Amniotic stem cell (primary cell): ENCODE measurements at regions not wholly inside any gene's neighbourhood (a gene's known extent, or its start where the extent isn't known, plus 50 kb on each side); places are given as distances from the start of the nearest gene placed in this dataset.

ENCODE experiments used
- DNase-seq: peaks from one replicate; lab custom pipeline; 2025; lab: John Stamatoyannopoulos, UW

GRCh38 chr2:104321116-104321795 lies 532.7 kb upstream of the POU3F3 start:
- DNase-seq, result no peak

GRCh38 chr2:104321796-104322349 lies 532.0 kb upstream of the POU3F3 start:
- DNase-seq, result no peak

DNA sequence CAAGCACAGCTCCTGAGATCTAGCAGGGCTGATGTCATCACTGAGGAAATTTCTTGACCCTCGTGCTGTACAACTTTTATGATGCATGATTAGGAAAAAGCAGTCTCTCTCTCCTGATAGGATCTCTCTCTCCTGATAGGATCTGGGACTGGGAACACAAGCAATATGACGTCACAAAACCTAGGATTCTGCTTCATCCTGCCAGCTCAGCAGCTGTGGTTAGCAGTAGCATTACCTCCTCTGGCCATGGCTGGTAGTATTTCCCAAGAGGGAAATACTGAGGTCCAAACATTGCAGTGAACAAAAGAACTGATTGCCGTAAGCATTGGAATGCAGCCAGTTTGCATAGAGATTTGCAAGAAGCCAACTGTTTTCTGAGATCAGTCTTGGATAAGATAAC lies 521.2 kb upstream of the POU3F3 start:
- no peak for DNase-seq

DNA sequence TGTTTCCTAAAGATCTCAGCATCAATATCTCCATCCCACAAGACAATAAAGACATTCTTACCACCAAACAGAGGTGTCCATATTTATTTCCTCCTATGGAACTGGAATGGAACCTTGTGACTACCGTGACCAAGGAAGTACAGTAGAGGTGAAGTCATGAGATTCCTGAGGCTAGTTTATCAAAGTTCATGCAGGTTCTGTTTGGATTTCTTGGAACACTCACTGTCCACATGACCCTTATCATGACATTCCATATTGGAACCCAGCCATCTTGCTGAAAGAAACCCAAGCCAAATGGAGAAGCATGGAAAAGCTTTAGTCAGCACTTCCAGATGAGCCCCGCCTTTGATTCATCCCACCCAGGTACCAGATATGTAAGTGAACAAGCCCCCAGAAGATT lies 516.0 kb upstream of the POU3F3 start:
- DNase-seq, result no peak

DNA sequence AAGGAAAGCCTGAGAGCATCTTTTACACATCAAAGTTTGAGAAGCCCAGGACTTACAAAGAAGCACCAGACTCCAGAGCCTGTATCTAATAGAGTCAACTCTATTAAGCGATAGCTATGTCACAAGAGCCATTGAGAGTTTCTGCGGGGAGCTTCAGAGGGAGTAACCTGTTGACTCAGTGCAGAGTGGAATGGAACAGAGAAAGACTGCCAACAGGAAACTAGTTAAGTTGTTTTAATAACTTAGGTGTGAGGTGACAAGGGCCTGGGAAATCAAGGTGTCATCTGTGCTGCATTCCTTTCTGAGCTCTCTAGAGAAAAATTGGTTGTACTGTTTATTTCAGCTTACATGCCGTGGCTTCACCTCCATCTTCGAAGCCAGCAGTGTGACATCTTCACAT lies 513.8 kb upstream of the POU3F3 start:
- DNase-seq, result no peak

GRCh38 chr2:104340879-104341828 lies 512.8 kb upstream of the POU3F3 start:
- DNase-seq, result no peak

DNA sequence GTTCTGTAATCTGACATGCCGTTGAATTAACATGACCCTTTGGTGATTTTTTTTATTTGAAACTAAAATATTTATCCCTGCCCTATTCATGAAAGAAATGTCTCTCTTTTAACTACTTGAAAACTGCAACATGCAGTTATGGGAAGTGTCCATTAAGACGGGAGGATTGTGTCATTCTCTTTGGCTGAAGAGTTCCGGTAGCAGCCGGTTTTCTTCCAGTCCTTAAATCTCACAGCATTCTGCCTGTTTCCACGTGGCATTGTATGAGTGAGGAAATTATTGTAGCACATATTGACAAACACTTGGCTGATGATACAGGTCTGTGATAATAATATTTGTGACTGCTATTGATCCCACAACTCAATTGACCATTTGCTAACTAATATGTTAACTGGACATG lies 509.6 kb upstream of the POU3F3 start:
- DNase-seq, result no peak

- DNase-seq, result no peak
These were observed 508.9 kb upstream of the POU3F3 start for GRCh38 chr2:104344985-104345384.

DNA sequence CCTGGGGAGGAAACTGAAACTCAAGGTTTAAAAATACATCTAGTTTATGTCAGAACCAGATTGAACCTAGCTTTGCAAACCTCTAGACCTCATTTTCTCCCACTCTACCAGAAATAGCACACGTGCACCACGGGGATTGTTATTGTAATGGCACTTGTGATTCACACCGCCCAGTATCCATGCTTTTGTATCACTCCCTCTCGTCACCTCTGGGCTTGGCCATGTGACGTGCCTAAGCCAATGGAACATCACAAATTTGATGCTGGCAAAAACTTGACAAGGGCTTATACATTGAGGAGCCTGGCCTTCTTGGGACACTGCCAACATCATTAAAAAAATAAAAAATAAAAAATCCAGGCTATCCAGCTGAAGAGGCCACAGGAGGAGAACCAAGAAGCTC lies 495.8 kb upstream of the POU3F3 start:
- DNase-seq, result no peak

- DNase-seq, result no peak
These were observed 492.5 kb upstream of the POU3F3 start for GRCh38 chr2:104361414-104361813.

- no peak for DNase-seq
These were observed 485.8 kb upstream of the POU3F3 start for GRCh38 chr2:104368089-104368488.

DNA sequence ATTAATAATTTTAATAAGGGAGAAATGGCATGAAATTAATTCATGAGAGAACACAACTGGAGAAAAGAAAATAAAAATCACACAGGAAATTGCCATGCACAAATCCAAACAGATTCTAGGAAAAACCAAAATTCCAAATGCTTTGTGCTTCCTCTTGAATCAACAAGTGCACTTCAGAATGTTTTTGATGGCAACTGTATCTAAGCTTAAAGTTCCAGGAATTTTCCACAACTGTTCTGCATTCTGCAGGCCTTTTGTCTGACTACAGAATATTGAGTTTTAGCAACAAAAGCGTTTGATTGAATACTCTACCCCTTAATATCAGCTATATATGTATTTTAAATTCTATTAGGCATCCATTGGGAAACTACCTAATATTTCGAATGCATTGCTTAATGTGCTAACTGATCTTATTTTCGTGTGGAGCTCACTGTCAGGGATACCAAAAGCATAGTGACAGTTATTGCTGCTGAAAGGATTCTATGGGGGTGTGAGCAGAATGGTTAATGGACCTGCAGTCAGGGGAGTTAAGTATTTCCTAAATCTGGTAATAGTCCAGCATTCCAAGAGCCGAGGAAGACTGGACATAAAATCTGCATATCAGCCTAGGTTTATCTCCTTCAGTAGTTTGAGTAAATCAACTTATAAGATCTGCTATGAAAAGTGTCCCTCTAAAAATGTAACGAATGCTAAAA lies 482.7 kb upstream of the POU3F3 start:
- DNase-seq, result no peak

- no peak for DNase-seq
These were observed 478.7 kb upstream of the POU3F3 start for GRCh38 chr2:104375206-104375605.

DNA sequence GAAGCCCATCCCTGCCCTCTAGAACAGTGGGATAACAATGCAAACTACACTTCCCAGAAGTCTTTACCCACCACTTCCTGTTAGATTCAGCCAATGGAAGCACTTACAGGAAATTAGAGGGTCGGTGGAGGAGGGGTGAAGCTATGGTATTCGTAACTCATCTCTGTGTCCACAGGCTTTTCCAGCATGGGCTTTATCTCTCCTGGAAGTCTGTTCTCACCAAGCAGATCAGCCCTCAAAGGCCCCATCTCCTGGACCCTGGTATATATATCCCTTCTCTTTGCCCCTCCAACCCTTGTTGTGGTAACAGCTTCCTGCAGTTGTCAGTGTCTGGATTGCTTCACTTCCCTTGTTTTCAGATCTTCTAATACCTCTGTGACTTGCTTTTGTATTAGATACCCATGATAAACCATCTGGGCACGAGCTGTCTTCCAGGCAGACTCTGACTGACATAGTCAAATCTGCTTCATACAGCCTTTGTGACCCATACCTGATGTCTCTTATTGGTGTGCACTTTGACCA lies 475.0 kb upstream of the POU3F3 start:
- no peak for DNase-seq

GRCh38 chr2:104384961-104385360 lies 469.0 kb upstream of the POU3F3 start:
- no peak for DNase-seq

DNA sequence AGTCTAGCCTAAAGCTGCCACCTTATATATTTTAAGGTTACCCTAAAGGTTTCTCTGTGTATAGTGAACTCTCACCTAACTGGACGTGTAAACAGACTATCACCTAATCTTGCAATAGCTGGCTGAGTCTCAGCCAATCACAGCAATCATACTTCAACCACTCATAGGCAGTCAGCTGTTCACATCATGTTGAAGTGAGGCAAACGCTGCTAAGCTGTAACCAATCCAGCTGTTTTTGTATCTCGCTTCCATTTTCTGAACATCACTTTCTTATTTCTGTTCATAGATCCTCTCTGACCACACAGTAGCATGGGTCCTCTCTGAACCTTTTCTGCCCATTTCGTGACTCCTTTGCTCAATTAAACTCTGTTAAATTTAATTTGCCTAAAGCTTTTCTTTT lies 468.2 kb upstream of the POU3F3 start:
- DNase-seq, result no peak

DNA sequence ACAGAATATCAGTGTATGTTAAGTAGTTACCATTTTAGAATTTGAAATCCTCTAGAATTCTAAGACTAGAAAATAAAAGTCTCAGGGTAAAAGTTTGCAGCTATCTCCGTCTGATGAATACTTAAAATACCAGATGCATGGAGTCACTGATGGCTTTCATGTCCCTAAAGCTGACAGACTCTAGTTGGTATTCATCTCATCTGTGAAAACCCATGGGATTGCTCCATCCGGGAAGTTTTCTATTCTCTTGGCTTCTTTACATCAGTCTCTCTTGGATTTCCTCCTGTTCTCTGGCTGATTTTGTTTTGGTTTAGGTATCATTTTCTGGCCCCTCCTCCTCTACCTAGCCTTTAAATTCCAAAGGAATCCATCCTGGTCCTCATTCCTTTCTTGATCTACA lies 465.6 kb upstream of the POU3F3 start:
- DNase-seq, result no peak

- no peak for DNase-seq
These were observed 451.1 kb upstream of the POU3F3 start for GRCh38 chr2:104402825-104403224.

DNA sequence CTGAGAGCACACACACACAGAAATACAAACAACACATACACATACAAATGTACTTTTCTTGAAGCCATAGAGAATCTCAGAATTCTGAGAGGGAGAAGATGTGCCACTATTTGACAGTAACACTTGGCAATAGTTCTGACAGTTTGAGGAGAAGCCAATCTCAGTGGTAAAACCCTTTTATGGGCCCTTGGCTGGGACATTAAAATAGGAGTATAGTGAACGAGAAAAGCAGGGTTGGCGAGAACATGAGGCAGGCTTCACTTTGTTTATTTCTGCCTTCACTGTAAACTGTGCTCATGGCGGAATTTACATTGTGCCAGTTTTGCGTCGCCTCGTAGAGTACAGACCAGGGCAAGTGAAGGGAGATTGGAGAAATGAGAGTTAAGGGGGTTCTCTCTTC lies 449.4 kb upstream of the POU3F3 start:
- DNase-seq, result no peak

GRCh38 chr2:104405623-104406022 lies 448.3 kb upstream of the POU3F3 start:
- DNase-seq, result no peak

- no peak for DNase-seq
These were observed 447.6 kb upstream of the POU3F3 start for GRCh38 chr2:104406261-104406726.

- no peak for DNase-seq
These were observed 446.3 kb upstream of the POU3F3 start for GRCh38 chr2:104407641-104408040.
